OCI-LY1 (cell line): ENCODE measurements at regions not wholly inside any gene's neighbourhood (a gene's known extent, or its start where the extent isn't known, plus 50 kb on each side); places are given as distances from the start of the nearest gene placed in this dataset.

ENCODE experiments used
- EZH2 ChIP-seq: fragments of 200-600 bp; sonication (generic), shearing (Covaris generic); IDR thresholded peaks from 2 replicates; pipeline ENCODE4 v1.8.0; 2017; ENCODE audit warnings: borderline replicate concordance, mixed run types, mild to moderate bottlenecking, antibody characterized with exemption, low read length, moderate library complexity, mixed read lengths
- TF ChIP-seq, protein P1 (sequence below): fragments of 200-600 bp; sonication (generic), shearing (Covaris generic); IDR thresholded peaks from 2 replicates; pipeline ENCODE4 v1.5.1; 2017; ENCODE audit warnings: mild to moderate bottlenecking, antibody characterized with exemption, low read length, moderate library complexity, mixed read lengths

- TF ChIP-seq, protein P1, sequence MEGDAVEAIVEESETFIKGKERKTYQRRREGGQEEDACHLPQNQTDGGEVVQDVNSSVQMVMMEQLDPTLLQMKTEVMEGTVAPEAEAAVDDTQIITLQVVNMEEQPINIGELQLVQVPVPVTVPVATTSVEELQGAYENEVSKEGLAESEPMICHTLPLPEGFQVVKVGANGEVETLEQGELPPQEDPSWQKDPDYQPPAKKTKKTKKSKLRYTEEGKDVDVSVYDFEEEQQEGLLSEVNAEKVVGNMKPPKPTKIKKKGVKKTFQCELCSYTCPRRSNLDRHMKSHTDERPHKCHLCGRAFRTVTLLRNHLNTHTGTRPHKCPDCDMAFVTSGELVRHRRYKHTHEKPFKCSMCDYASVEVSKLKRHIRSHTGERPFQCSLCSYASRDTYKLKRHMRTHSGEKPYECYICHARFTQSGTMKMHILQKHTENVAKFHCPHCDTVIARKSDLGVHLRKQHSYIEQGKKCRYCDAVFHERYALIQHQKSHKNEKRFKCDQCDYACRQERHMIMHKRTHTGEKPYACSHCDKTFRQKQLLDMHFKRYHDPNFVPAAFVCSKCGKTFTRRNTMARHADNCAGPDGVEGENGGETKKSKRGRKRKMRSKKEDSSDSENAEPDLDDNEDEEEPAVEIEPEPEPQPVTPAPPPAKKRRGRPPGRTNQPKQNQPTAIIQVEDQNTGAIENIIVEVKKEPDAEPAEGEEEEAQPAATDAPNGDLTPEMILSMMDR, result no peak
- no peak for TF ChIP-seq EZH2
Measured at GRCh38 chr2:129388870-129389269, 590.6 kb upstream of the RAB6C start.
